ENCODE measurements at regions not wholly inside any gene's neighbourhood (a gene's known extent, or its start where the extent isn't known, plus 50 kb on each side); places are given as distances from the start of the nearest gene placed in this dataset.
"Not testable (repeated sequence)": the region's sequence is repeated elsewhere in the genome, so short reads cannot be mapped to it uniquely, and the experiment has no call there.

- H3K4me3 Mint-ChIP-seq: peak overlapping the region; percentile 51
- H3K27ac Mint-ChIP-seq: no peak overlapping the region
- peaks cover 13% of the 10 kb centered on the region for H3K4me1 Mint-ChIP-seq
- H3K9me3 Mint-ChIP-seq: no peaks in the 10 kb centered on the region
- H3K27me3 Mint-ChIP-seq: peaks cover 43% of the 10 kb centered on the region
- no peaks in the 10 kb centered on the region for H3K36me3 Mint-ChIP-seq
These were observed 62.4 kb downstream of the CRYBB2 start for GRCh38 chr22:25281675-25282345.

- Mint-ChIP-seq H3K4me3 (peak overlapping the region; percentile 51), H3K27ac (no peak overlapping the region), H3K4me1 (peaks cover 13% of the 10 kb centered on the region), H3K27me3 (peaks cover 43% of the 10 kb centered on the region), H3K9me3 (no peaks in the 10 kb centered on the region), H3K36me3 (no peaks in the 10 kb centered on the region)
These were observed 62.9 kb downstream of the CRYBB2 start for GRCh38 chr22:25282346-25282670.

GRCh38 chr22:25282671-25283561 lies 63.5 kb downstream of the CRYBB2 start:
- Mint-ChIP-seq H3K27ac (no peak overlapping the region), H3K27me3 (peaks cover 43% of the 10 kb centered on the region), H3K4me1 (peaks cover 13% of the 10 kb centered on the region), H3K4me3 (no peak overlapping the region), H3K9me3 (no peaks in the 10 kb centered on the region), H3K36me3 (no peaks in the 10 kb centered on the region)

GRCh38 chr22:25288481-25288880 lies 69.0 kb downstream of the CRYBB2 start:
- not testable (repeated sequence) for H3K9me3 Mint-ChIP-seq, H3K36me3 Mint-ChIP-seq, H3K4me1 Mint-ChIP-seq, H3K27ac Mint-ChIP-seq, H3K4me3 Mint-ChIP-seq
- H3K27me3 Mint-ChIP-seq: peaks cover 16% of the 10 kb centered on the region

GRCh38 chr22:25301912-25302311 lies 82.5 kb downstream of the CRYBB2 start:
- H3K27me3 Mint-ChIP-seq: peaks cover 23% of the 10 kb centered on the region
- H3K4me1 Mint-ChIP-seq, H3K9me3 Mint-ChIP-seq, H3K27ac Mint-ChIP-seq, H3K4me3 Mint-ChIP-seq, H3K36me3 Mint-ChIP-seq: not testable (repeated sequence)

- H3K9me3 Mint-ChIP-seq, H3K27ac Mint-ChIP-seq, H3K36me3 Mint-ChIP-seq, H3K27me3 Mint-ChIP-seq, H3K4me3 Mint-ChIP-seq, H3K4me1 Mint-ChIP-seq: not testable (repeated sequence)
These were observed 90.1 kb downstream of the CRYBB2 start for GRCh38 chr22:25309586-25309985.

- H3K27me3 Mint-ChIP-seq, H3K27ac Mint-ChIP-seq, H3K36me3 Mint-ChIP-seq, H3K4me1 Mint-ChIP-seq, H3K4me3 Mint-ChIP-seq, H3K9me3 Mint-ChIP-seq: not testable (repeated sequence)
These were observed 92.5 kb downstream of the CRYBB2 start for GRCh38 chr22:25311924-25312323.

GRCh38 chr22:25318081-25318823 lies 98.8 kb downstream of the CRYBB2 start:
- Mint-ChIP-seq H3K36me3 (no peaks in the 10 kb centered on the region), H3K4me3 (no peak overlapping the region), H3K27me3 (peaks cover 1% of the 10 kb centered on the region), H3K9me3 (no peaks in the 10 kb centered on the region), H3K27ac (no peak overlapping the region), H3K4me1 (no peaks in the 10 kb centered on the region)

GRCh38 chr22:25327018-25327755 lies 107.7 kb downstream of the CRYBB2 start:
- Mint-ChIP-seq H3K4me1 (no peaks in the 10 kb centered on the region), H3K9me3 (no peaks in the 10 kb centered on the region), H3K27me3 (no peaks in the 10 kb centered on the region), H3K27ac (no peak overlapping the region), H3K4me3 (no peak overlapping the region), H3K36me3 (no peaks in the 10 kb centered on the region)

GRCh38 chr22:25331050-25331449 lies 111.6 kb downstream of the CRYBB2 start:
- H3K27ac Mint-ChIP-seq: no peak overlapping the region

GRCh38 chr22:25331911-25332310 lies 112.5 kb downstream of the CRYBB2 start:
- not testable (repeated sequence) for H3K27ac Mint-ChIP-seq

More at GRCh38 chr22:25331050-25331449, 111.6 kb downstream of the CRYBB2 start:
- Mint-ChIP-seq H3K4me1 (no peaks in the 10 kb centered on the region), H3K4me3 (no peak overlapping the region), H3K9me3 (no peaks in the 10 kb centered on the region), H3K36me3 (no peaks in the 10 kb centered on the region), H3K27me3 (no peaks in the 10 kb centered on the region)

GRCh38 chr22:25332386-25332785 lies 112.9 kb downstream of the CRYBB2 start:
- Mint-ChIP-seq H3K36me3 (no peaks in the 10 kb centered on the region), H3K27me3 (no peaks in the 10 kb centered on the region), H3K9me3 (no peaks in the 10 kb centered on the region), H3K4me3 (no peak overlapping the region), H3K4me1 (no peaks in the 10 kb centered on the region), H3K27ac (no peak overlapping the region)

More at GRCh38 chr22:25331911-25332310, 112.5 kb downstream of the CRYBB2 start:
- H3K27me3 Mint-ChIP-seq, H3K9me3 Mint-ChIP-seq, H3K4me1 Mint-ChIP-seq, H3K36me3 Mint-ChIP-seq, H3K4me3 Mint-ChIP-seq: not testable (repeated sequence)

GRCh38 chr22:25334162-25334490 lies 114.7 kb downstream of the CRYBB2 start:
- peaks cover 2% of the 10 kb centered on the region for H3K36me3 Mint-ChIP-seq
- no peak overlapping the region for H3K27ac Mint-ChIP-seq
- H3K4me3 Mint-ChIP-seq: no peak overlapping the region
- H3K9me3 Mint-ChIP-seq: peaks cover 5% of the 10 kb centered on the region
- no peaks in the 10 kb centered on the region for H3K27me3 Mint-ChIP-seq
- H3K4me1 Mint-ChIP-seq: no peaks in the 10 kb centered on the region

- H3K27ac Mint-ChIP-seq, H3K4me1 Mint-ChIP-seq, H3K36me3 Mint-ChIP-seq, H3K27me3 Mint-ChIP-seq, H3K9me3 Mint-ChIP-seq, H3K4me3 Mint-ChIP-seq: not testable (repeated sequence)
These were observed 115.2 kb downstream of the CRYBB2 start for GRCh38 chr22:25334631-25335030.

- H3K36me3 Mint-ChIP-seq, H3K9me3 Mint-ChIP-seq, H3K4me3 Mint-ChIP-seq, H3K4me1 Mint-ChIP-seq, H3K27ac Mint-ChIP-seq, H3K27me3 Mint-ChIP-seq: not testable (repeated sequence)
These were observed 115.8 kb downstream of the CRYBB2 start for GRCh38 chr22:25335276-25335675.

- not testable (repeated sequence) for H3K9me3 Mint-ChIP-seq, H3K4me1 Mint-ChIP-seq
These were observed 121.1 kb downstream of the CRYBB2 start for GRCh38 chr22:25340536-25340935.

More at GRCh38 chr22:25340536-25340935, 121.1 kb downstream of the CRYBB2 start:
- not testable (repeated sequence) for H3K27me3 Mint-ChIP-seq, H3K36me3 Mint-ChIP-seq, H3K27ac Mint-ChIP-seq, H3K4me3 Mint-ChIP-seq
